HG03432 (cell line): ENCODE measurements at regions not wholly inside any gene's neighbourhood (a gene's known extent, or its start where the extent isn't known, plus 50 kb on each side); places are given as distances from the start of the nearest gene placed in this dataset.
"Not testable (repeated sequence)": the region's sequence is repeated elsewhere in the genome, so short reads cannot be mapped to it uniquely, and the experiment has no call there.

Experiments
- ATAC-seq: cut with Tn5 transposase; IDR thresholded peaks from one replicate; pipeline ENCODE4 v1.9.1; 2021; ENCODE audit warnings: mild to moderate bottlenecking, moderate library complexity; ENCODE audit not compliant: unreplicated experiment

GRCh38 chr20:48214601-48215000 lies 429.3 kb upstream of the SULF2 start:
- no peak for ATAC-seq

- not testable (repeated sequence) for ATAC-seq
Observed at GRCh38 chr20:48213635-48214034, 428.4 kb upstream of the SULF2 start.

DNA sequence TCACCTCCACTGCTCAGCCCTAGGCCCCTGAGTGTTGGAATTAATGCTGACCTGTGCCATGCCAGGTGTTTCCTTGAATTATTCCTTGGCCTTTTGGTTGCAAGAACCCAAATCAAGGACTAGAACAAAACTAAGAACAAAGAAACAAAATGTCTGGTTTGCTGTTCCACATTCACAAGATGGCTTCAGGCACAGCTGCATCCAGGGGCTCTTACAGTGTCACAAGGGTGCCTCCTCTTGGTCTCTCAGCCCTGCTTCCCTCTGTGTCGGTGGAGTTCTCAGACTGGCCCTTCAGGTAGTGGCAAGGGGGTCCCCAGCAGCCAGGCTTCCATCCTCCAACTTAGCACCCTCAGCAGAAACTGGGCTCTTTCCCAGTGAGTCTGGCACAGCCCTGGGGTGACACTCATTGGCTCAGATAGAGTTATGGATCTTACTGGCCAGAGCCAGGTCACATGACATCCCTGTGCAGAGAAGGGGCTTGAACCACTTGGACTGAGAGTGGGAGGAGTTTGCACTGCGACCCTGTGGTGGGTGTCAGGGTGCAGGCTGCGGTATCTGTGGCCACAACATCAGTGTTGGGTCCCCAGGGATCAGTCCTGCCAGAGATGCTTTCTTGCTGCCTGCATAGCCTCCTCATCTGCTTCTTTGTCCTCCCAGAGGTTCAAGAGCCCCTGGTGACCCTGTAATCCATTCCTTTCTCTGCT lies 427.7 kb upstream of the SULF2 start:
- ATAC-seq: no peak

DNA sequence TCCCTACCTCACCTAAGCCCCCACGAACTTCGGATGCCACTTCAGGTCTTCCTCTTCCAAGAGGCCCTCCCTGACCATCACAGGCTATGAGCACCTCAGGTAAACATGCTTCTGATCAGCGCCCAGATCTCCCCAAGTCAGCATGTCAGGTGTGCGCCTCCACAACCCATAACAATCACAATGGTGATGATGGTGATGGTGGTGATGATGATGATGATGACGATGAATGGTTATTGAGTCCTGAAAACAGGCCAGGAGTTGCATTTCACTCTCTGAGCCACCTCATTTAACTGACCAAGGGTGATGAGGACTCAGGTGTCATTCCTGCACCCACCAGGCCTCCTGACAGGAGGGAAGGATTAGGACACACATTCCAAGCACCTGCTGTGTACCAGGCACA lies 426.6 kb upstream of the SULF2 start:
- no peak for ATAC-seq

DNA sequence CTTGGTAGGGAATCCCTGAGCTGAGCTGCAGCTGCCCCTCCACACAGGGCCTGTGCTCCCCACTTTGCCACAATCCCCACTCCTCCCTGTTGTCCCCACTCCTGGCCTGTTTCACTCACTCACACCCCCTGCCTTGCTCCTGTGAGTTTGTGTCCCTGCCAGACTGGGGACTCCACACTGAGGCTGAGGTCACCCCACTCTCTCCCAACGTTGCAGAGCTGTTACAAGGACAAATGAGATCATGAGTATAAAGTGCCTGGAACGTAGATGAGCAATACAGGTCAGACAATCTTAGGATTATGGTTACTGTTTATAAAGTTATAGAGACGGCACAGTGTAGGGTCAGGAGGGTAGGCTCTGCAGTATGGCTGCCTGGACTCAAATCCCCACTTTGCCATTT lies 426.0 kb upstream of the SULF2 start:
- no peak for ATAC-seq

DNA sequence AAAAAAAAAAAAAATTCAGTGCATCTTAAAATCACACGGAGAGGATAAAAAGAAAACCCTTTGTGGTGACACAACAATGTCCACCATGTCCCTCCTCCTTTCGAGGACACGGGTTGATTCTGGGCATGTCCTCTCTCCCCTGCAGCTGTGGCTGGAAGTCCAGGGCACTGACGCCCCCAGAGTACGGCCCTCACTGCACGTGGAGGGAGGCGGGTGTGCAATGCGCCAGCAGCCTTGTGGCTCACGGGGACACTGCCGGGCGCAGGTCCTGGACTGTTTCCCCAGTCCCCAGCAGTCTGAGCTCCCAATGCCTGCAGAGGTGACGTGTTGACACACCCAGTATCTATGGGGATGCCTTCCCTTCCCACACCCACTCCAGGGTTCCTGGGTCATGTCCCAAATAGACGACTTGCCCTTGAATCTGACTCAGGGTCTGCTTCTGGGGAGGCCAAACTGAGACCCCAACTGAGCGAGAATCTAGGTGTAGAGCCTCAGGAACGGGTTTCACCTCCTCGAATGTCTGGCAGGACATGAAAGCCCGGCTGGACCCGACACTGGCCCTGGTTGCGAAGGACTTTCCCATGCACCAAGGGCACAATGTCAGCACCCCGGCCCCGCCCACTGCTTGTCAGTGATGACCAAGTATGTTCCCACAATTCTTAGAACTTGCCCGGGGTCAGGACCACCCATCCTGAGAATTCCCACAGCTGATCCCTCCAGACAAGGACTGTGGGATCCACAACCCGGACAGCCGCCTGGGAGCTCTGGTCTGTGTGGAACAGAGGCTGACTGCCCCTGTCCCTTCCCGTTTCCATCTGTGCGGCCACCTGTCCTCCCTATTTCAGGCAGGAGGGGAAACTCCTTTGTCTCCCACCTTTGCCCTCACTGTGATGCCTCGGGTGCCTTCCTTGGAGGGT lies 425.1 kb upstream of the SULF2 start:
- no peak for ATAC-seq

DNA sequence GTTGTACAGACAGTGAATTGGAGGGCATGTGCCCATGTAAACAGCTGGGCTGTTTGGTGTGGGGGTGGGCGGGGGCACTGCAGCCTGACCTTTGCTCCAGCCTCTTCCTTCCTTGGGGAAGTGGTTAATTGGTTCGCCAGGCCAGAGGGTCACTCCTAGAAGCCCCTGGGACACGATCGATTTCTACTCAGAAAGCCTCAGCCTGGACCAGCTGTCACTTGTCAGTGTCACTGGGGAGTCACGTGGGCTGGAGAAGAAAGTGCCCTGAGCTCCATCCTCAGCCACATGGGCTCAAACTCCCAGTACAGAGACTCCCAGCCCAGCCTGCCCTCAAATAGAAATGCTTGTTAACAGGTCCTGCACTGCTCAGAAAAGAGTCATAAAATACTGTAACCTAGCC lies 423.8 kb upstream of the SULF2 start:
- no peak for ATAC-seq

GRCh38 chr20:48208176-48208575 lies 422.9 kb upstream of the SULF2 start:
- no peak for ATAC-seq

- no peak for ATAC-seq
Observed at GRCh38 chr20:48207505-48207904, 422.2 kb upstream of the SULF2 start.

- ATAC-seq: no peak
Observed at GRCh38 chr20:48205786-48206185, 420.5 kb upstream of the SULF2 start.

DNA sequence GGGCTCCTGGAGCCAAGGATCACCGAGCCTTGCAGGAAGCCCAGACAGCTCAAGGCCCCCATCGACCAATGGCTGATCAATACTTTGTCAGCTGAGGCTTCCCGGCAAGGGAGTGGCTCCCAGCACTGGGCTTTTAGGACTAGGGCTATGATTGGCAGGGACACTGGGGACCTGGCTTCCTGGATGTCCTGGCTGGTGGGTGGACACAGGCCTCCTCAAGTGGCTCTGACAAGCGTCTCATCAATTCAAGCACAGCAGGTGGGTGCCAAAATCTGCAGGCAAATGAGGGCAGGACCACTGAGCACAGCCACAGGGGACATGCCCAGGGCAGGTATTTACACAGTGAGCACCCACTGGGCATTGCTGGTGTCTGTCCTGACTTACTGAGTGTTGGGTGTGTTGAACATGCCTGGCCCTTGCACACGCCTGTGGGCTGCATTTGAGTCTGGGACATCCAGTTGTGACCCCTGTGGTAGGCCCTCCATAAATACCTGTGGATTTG lies 420.1 kb upstream of the SULF2 start:
- ATAC-seq: no peak

DNA sequence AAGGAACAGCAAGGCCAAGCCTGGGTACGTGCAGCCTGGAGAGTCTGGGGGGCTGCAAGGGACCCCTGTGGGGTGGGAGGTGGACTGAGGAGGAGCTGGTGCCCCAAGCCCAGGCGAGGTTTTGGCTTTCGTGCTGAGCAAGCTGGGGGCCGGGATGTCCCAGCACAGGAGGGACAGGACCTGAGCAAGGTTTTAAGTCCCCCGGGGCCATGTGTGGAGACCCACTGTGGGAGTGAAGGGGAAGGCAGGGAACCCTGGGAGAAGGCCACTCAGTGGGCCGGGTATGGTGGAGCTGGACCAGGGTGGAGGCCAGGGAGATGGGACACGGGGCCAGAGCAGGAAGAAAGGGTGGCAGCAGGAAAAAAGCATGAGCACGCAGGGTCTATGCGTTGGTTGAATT lies 419.2 kb upstream of the SULF2 start:
- no peak for ATAC-seq

GRCh38 chr20:48203252-48203651 lies 418.0 kb upstream of the SULF2 start:
- ATAC-seq: no peak

DNA sequence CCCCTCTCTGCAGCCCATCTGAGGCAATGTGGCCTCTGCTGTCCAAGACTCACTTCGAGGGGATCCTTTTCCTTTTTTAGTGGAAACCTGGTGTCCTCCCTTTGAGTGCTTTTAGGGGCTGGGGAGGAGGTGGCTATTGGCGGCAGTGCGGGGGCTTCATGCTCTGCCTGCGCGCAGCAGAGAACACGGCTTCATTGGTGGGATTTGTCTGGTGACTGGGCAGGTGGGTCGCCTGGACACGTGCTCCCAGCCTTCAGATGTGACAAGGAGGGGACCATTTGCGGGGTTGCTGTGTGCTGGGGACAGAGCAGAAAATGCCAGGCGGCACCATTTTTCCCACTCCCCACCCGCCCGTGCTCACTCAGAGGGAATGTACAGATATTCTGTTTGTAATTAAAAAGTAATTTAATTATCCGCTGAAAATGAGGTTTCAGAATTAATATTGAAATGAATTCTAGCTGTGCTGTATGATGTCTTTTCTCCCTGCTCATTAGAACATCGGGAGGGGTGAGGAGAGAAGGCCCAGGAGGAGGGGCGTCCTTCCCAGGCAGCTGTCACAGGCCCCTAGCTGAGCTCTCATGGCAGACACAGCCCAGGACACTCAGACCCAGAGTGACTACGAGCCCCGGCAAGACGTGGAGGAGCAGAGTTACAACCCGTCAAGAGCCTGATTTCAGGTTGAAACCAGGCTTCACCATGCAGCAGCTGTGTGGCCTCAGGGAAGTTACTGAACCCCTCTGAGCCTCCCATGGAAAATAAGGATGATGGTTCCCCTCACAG lies 417.2 kb upstream of the SULF2 start:
- no peak for ATAC-seq

GRCh38 chr20:48201885-48202284 lies 416.6 kb upstream of the SULF2 start:
- ATAC-seq: no peak

DNA sequence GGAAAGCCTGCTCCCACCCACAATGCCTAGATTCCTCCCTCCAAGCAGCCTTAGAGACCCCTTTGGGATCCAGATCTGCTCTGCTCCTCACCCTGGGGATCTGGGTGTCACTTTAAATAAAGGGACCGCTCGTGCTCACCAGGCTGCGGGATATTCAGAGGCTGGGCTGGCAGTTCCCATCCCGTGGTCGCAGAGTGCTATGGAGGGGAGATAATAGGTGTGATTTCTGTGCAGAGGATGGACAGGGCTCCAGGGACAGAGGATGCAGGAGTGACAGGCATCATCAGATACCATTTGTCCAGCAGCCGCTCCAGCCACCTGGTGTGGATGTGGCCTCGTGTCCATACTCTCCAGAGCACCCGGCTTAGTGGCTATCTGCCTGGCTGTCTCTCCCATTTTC lies 415.9 kb upstream of the SULF2 start:
- no peak for ATAC-seq

- ATAC-seq: no peak
Observed at GRCh38 chr20:48198929-48199451, 413.7 kb upstream of the SULF2 start.

DNA sequence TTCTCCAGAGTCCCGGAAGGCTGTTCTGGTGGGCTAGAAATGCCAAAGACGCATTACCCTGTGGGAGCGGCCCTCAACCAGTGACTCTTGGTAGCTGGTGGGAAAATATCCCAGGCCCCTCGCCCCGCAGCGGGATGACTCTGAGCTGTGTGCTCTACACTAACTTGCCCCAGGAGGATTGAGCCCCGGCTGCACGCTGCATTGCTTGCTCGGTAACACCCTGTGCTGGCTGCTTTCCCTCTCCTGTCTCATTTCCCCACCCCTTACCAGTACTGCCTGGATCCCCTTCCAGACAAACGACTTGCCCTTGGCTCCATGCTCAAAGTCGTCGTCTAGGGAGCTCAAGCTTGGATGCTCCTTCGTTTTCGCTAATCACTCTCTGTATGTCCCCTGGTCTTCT lies 411.8 kb upstream of the SULF2 start:
- no peak for ATAC-seq

GRCh38 chr20:48196486-48196885 lies 411.2 kb upstream of the SULF2 start:
- no peak for ATAC-seq

GRCh38 chr20:48196001-48196400 lies 410.7 kb upstream of the SULF2 start:
- no peak for ATAC-seq
